H1 (cell line): ENCODE measurements at regions not wholly inside any gene's neighbourhood (a gene's known extent, or its start where the extent isn't known, plus 50 kb on each side); places are given as distances from the start of the nearest gene placed in this dataset.

ENCODE experiments used
- CTCF ChIA-PET: fragments of 300-600 bp; sonication (Branson Sonifier 250); formaldehyde crosslinking; loops from one replicate; lab custom pipeline; 2021; ENCODE audit not compliant: partially characterized antibody; lab: Charles Lee
- POLR2A ChIA-PET: fragments of 300-600 bp; sonication (Branson Sonifier 250); formaldehyde crosslinking; loops from one replicate; lab custom pipeline; 2021; ENCODE audit warnings: inconsistent platforms; ENCODE audit not compliant: partially characterized antibody; lab: Charles Lee
- DNase-seq, 2 experiments: peaks; one replicate each; pipeline versions ENCODE4 v3.0.0 to v3.0.0-alpha.2; 2010 to 2022; ENCODE audit warnings: low spot score in 2 of 2, low read depth in 1 of 2, mixed read lengths in 1 of 2
- FAIRE-seq: peaks from 2 replicates; lab custom pipeline; 2011; peaks lifted over from hg19 to GRCh38; lab: Jason Lieb, UNC
- H2AFZ ChIP-seq: 2 replicates; pipeline ENCODE4 v1.8.1; 2012; ENCODE audit warnings: low read length, inconsistent platforms
- H2AK5ac ChIP-seq: 2 replicates; pipeline ENCODE4 v1.6.1; 2013; ENCODE audit warnings: low read depth, low read length
- H2BK120ac ChIP-seq: replicated peaks from 2 replicates; pipeline ENCODE3; 2013; ENCODE audit warnings: low read depth, low read length, inconsistent platforms
- H2BK12ac ChIP-seq: 2 replicates; pipeline ENCODE4 v1.6.1; 2013; ENCODE audit warnings: low read depth, low read length
- H2BK15ac ChIP-seq: 2 replicates; pipeline ENCODE4 v1.6.1; 2013; ENCODE audit warnings: low read length
- H2BK20ac ChIP-seq: 2 replicates; pipeline ENCODE4 v1.6.1; 2013; ENCODE audit warnings: low read length
- H2BK5ac ChIP-seq: 2 replicates; pipeline ENCODE4 v1.6.1; 2013; ENCODE audit warnings: low read depth, low read length
- H3K14ac ChIP-seq: 2 replicates; pipeline ENCODE4 v1.6.1; 2013; ENCODE audit warnings: inconsistent platforms; ENCODE audit not compliant: insufficient read length
- H3K18ac ChIP-seq: 2 replicates; pipeline ENCODE4 v1.6.1; 2013; ENCODE audit warnings: low read length; ENCODE audit errors: extremely low read depth
- H3K23ac ChIP-seq: 2 replicates; pipeline ENCODE4 v1.6.1; 2013; ENCODE audit warnings: inconsistent platforms; ENCODE audit not compliant: insufficient read length
- H3K23me2 ChIP-seq: 2 replicates; pipeline ENCODE4 v1.6.1; 2013; ENCODE audit warnings: low read depth, low read length
- H3K27ac ChIP-seq: 2 replicates; pipeline ENCODE4 v1.6.1; 2011; ENCODE audit warnings: low read depth, low read length, inconsistent platforms
- H3K27me3 ChIP-seq, 4 experiments: replicated peaks in 1 of 4; 1 replicate in 1 of 4; 2 replicates in 3 of 4; pipeline versions ENCODE4 v1.6.1 to v1.8.1; 2011 to 2013; ENCODE audit warnings: low read length in 3 of 4, mild to moderate bottlenecking in 3 of 4, inconsistent platforms in 2 of 4, mixed read lengths in 2 of 4, moderate library complexity in 1 of 4; ENCODE audit not compliant: control insufficient read depth in 3 of 4, insufficient read depth in 3 of 4; ENCODE audit errors: extremely low read depth in 1 of 4
- H3K36me3 ChIP-seq, 4 experiments: 2 replicates each; pipeline versions ENCODE4 v1.6.1 to v1.8.1; 2011 to 2013; ENCODE audit warnings: mild to moderate bottlenecking in 4 of 4, low read length in 3 of 4, moderate library complexity in 2 of 4, control low read depth in 1 of 4, inconsistent platforms in 1 of 4; ENCODE audit not compliant: insufficient read depth in 4 of 4, control insufficient read depth in 2 of 4
- H3K4ac ChIP-seq: replicated peaks from 2 replicates; pipeline ENCODE3; 2013; ENCODE audit warnings: low read length, low read depth, mixed read lengths, inconsistent platforms; ENCODE audit not compliant: insufficient read length
- H3K4me1 ChIP-seq, 4 experiments: replicated peaks in 1 of 4; 1 replicate in 1 of 4; 2 replicates in 3 of 4; pipeline versions ENCODE4 v1.6.1 to v1.8.1; 2011 to 2013; ENCODE audit warnings: low read length in 3 of 4, inconsistent platforms in 2 of 4, mixed read lengths in 1 of 4; ENCODE audit not compliant: insufficient read depth in 4 of 4, control insufficient read depth in 3 of 4
- H3K4me2 ChIP-seq, 2 experiments: 2 replicates each; pipeline versions ENCODE4 v1.6.1 to v1.8.1; 2011 to 2013; ENCODE audit warnings: low read depth in 2 of 2, low read length in 2 of 2, control low read depth in 1 of 2, inconsistent platforms in 1 of 2, mild to moderate bottlenecking in 1 of 2; ENCODE audit not compliant: insufficient read depth in 1 of 2
- H3K4me3 ChIP-seq, 4 experiments: fragments of 200-600, 300-600 bp in 1 of 4; sonication (generic), shearing (Covaris generic), sonication (Bioruptor Twin) in 1 of 4; 2 replicates each; pipeline versions ENCODE4 v1.5.1 to v1.8.1; 2011 to 2016; ENCODE audit warnings: low read length in 4 of 4, low read depth in 3 of 4, control low read depth in 2 of 4, inconsistent platforms in 2 of 4, mild to moderate bottlenecking in 2 of 4, mixed read lengths in 1 of 4, moderate library complexity in 1 of 4; ENCODE audit not compliant: insufficient read depth in 2 of 4; ENCODE audit errors: extremely low read depth in 1 of 4
- H3K56ac ChIP-seq: replicated peaks from 2 replicates; pipeline ENCODE3; 2013; ENCODE audit warnings: low read depth, mild to moderate bottlenecking, mixed read lengths, low read length, inconsistent platforms; ENCODE audit not compliant: insufficient read length
- H3K79me1 ChIP-seq: 2 replicates; pipeline ENCODE4 v1.6.1; 2013; ENCODE audit warnings: low read depth, low read length, control low read depth
- H3K79me2 ChIP-seq, 2 experiments: 2 replicates each; pipeline versions ENCODE4 v1.6.1 to v1.8.1; 2012 to 2013; ENCODE audit warnings: low read length in 2 of 2, mild to moderate bottlenecking in 2 of 2, inconsistent platforms in 1 of 2; ENCODE audit not compliant: insufficient read depth in 2 of 2, control insufficient read depth in 1 of 2
- H3K9ac ChIP-seq, 4 experiments: replicated peaks in 1 of 4; 1 replicate in 1 of 4; 2 replicates in 3 of 4; pipeline versions ENCODE4 v1.6.1 to v1.8.1; 2011 to 2013; ENCODE audit warnings: low read depth in 3 of 4, low read length in 3 of 4, control low read depth in 2 of 4, mild to moderate bottlenecking in 2 of 4, moderate library complexity in 2 of 4, inconsistent platforms in 1 of 4; ENCODE audit errors: extremely low read depth in 1 of 4
- H3K9me3 ChIP-seq, 2 experiments: 2 replicates each; pipeline versions ENCODE4 v1.6.1 to v1.8.1; 2012 to 2013; ENCODE audit warnings: mild to moderate bottlenecking in 2 of 2, moderate library complexity in 2 of 2, control low read depth in 1 of 2, inconsistent platforms in 1 of 2, low read depth in 1 of 2, low read length in 1 of 2, mixed read lengths in 1 of 2; ENCODE audit not compliant: insufficient read depth in 2 of 2
- H4K20me1 ChIP-seq, 2 experiments: replicated peaks in 1 of 2; 2 replicates each; pipeline versions ENCODE3 to v1.8.1; 2011 to 2013; ENCODE audit warnings: inconsistent platforms in 2 of 2, low read length in 2 of 2, mild to moderate bottlenecking in 1 of 2; ENCODE audit not compliant: insufficient read depth in 2 of 2, control insufficient read depth in 1 of 2
- H4K5ac ChIP-seq: 2 replicates; pipeline ENCODE4 v1.6.1; 2013; ENCODE audit warnings: low read length, low read depth, mixed read lengths, inconsistent platforms; ENCODE audit not compliant: insufficient read length
- H4K8ac ChIP-seq: 2 replicates; pipeline ENCODE4 v1.8.0; 2013; ENCODE audit warnings: mild to moderate bottlenecking, moderate library complexity, low read length, inconsistent platforms; ENCODE audit not compliant: insufficient read depth; ENCODE audit errors: extremely low read depth
- H4K91ac ChIP-seq: replicated peaks from 2 replicates; pipeline ENCODE3; 2013; ENCODE audit warnings: low read length, mixed read lengths, inconsistent platforms; ENCODE audit not compliant: insufficient read length
- CTBP2 ChIP-seq: IDR thresholded peaks from 2 replicates; pipeline ENCODE4 v1.7.0; 2011; ENCODE audit warnings: borderline replicate concordance, mild to moderate bottlenecking, moderate library complexity, mixed read lengths, low read length; ENCODE audit not compliant: insufficient read depth, insufficient read length
- PHF8 ChIP-seq: fragments of 200-600 bp; sonication (generic); conservative IDR thresholded peaks from 2 replicates; pipeline ENCODE4 v1.7.1; 2012; ENCODE audit warnings: low read depth, mild to moderate bottlenecking, inconsistent platforms, low read length, moderate library complexity
- POU5F1 ChIP-seq: IDR thresholded peaks from 2 replicates; pipeline ENCODE4 v1.6.1; 2011; ENCODE audit warnings: low read depth, mild to moderate bottlenecking, low read length, moderate library complexity
- RNF2 ChIP-seq: fragments of 200-900, 300-1000 bp; sonication (generic); IDR thresholded peaks from 2 replicates; pipeline ENCODE4 v1.7.1; 2016; ENCODE audit warnings: borderline replicate concordance, low read depth, mild to moderate bottlenecking, antibody characterized with exemption, low read length; ENCODE audit not compliant: poor library complexity, severe bottlenecking; ENCODE audit errors: missing control alignments
- TAF1 ChIP-seq: IDR thresholded peaks from 2 replicates; pipeline ENCODE4 v1.6.1; 2011; ENCODE audit warnings: mild to moderate bottlenecking, low read depth, low read length
- TBP ChIP-seq: IDR thresholded peaks from 2 replicates; pipeline ENCODE4 v1.6.1; 2011; ENCODE audit warnings: low read depth, low read length, improper control_type of control experiment
- YY1 ChIP-seq: IDR thresholded peaks from 2 replicates; pipeline ENCODE4 v1.6.1; 2011; ENCODE audit warnings: low read depth, mild to moderate bottlenecking, low read length
- ZNF274 ChIP-seq: IDR thresholded peaks from 2 replicates; pipeline ENCODE4 v1.7.0; 2012; ENCODE audit warnings: low read length, borderline replicate concordance; ENCODE audit errors: extremely low read depth
- WGBS, 2 experiments: shearing (Covaris generic) in 1 of 2; methylation state at CpG; one replicate each; pipeline versions ENCODE4 v1.1.6 to v1.1.7; 2013 to 2015; ENCODE audit warnings: low lambda C conversion rate in 2 of 2, mixed read lengths in 2 of 2, inconsistent platforms in 1 of 2, low coverage in 1 of 2, missing lambda C conversion rate in 1 of 2; ENCODE audit not compliant: insufficient replicate concordance in 2 of 2, insufficient coverage in 1 of 2, insufficient read length in 1 of 2; ENCODE audit errors: extremely low coverage in 1 of 2, missing lambda C conversion rate in 1 of 2; 5-methylcytosine and 5-hydroxymethylcytosine counted together
- TF ChIP-seq, protein P1 (sequence below): IDR thresholded peaks from 2 replicates; pipeline ENCODE4 v1.6.1; 2011; ENCODE audit warnings: low read length, improper control_type of control experiment
- TF ChIP-seq, protein P2 (sequence below): IDR thresholded peaks from 2 replicates; pipeline ENCODE4 v1.6.1; 2012; ENCODE audit warnings: inconsistent platforms
- TF ChIP-seq, protein P3 (sequence below): IDR thresholded peaks from 2 replicates; pipeline ENCODE4 v1.6.1; 2012; ENCODE audit warnings: low read length, inconsistent platforms

DNA sequence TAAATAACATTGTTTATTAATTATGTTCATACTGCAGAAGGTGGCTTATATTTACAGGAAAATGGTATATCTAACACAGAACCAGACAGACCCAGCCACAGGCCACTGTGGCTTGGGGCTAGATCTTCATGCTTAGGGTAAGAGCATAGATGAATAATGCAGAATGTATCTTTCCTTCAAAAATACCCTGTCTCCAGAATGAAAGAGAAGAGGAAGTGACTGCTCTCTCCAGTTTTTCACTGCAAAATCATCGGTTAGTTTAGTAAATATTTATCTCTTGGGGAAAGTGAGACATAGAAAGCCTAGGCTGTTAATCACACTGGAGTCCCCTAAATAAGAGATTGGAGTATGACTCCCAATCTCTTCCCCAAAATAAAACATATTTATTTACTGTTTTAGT lies 453.7 kb downstream of the NAV3 start:
- Histone ChIP-seq H3K23ac (no peak overlapping the region), H3K27me3 (no peaks in the 10 kb centered on the region), H3K9ac (no peak overlapping the region), H3K79me1 (no peaks in the 10 kb centered on the region), H4K20me1 (no peaks in the 10 kb centered on the region), H2BK15ac (no peak overlapping the region), H3K9me3 (no peaks in the 10 kb centered on the region), H2BK5ac (no peak overlapping the region), H2BK20ac (no peak overlapping the region), H4K5ac (no peak overlapping the region), H4K91ac (no peak overlapping the region), H4K8ac (no peak overlapping the region), H3K4me1 (peaks cover 0 to 3% (median 0%) of the 10 kb centered on the region in 4 experiments; a peak in 1 of 7 replicates), H2AFZ (no peak overlapping the region), H2BK12ac (no peak overlapping the region), H3K18ac (no peak overlapping the region), H3K56ac (no peak overlapping the region), H3K4me3 (no peak overlapping the region), H3K36me3 (no peaks in the 10 kb centered on the region), H3K4me2 (no peak overlapping the region), H3K23me2 (no peaks in the 10 kb centered on the region), H2AK5ac (no peak overlapping the region), H3K79me2 (no peaks in the 10 kb centered on the region), H3K4ac (no peak overlapping the region), H2BK120ac (no peak overlapping the region), H3K14ac (no peak overlapping the region), H3K27ac (no peak overlapping the region)
- POLR2A ChIA-PET = no interaction called here
- CTCF ChIA-PET = no interaction called here
- DNase-seq (no peak), FAIRE-seq (no peak)
- WGBS, 2 experiments = 95% methylated on average over 1 of the region's 1 CpG; no CpG with 5 or more reads in 1 of the 2 experiments
- TF ChIP-seq POU5F1 (no peak), CTBP2 (no peak), YY1 (no peak), ZNF274 (no peak), TAF1 (no peak), RNF2 (no peak), PHF8 (no peak), TBP (no peak)
- TF ChIP-seq, protein P1, sequence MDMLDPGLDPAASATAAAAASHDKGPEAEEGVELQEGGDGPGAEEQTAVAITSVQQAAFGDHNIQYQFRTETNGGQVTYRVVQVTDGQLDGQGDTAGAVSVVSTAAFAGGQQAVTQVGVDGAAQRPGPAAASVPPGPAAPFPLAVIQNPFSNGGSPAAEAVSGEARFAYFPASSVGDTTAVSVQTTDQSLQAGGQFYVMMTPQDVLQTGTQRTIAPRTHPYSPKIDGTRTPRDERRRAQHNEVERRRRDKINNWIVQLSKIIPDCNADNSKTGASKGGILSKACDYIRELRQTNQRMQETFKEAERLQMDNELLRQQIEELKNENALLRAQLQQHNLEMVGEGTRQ = no peak
- TF ChIP-seq, protein P2, sequence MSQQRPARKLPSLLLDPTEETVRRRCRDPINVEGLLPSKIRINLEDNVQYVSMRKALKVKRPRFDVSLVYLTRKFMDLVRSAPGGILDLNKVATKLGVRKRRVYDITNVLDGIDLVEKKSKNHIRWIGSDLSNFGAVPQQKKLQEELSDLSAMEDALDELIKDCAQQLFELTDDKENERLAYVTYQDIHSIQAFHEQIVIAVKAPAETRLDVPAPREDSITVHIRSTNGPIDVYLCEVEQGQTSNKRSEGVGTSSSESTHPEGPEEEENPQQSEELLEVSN = no peak
- TF ChIP-seq, protein P3, sequence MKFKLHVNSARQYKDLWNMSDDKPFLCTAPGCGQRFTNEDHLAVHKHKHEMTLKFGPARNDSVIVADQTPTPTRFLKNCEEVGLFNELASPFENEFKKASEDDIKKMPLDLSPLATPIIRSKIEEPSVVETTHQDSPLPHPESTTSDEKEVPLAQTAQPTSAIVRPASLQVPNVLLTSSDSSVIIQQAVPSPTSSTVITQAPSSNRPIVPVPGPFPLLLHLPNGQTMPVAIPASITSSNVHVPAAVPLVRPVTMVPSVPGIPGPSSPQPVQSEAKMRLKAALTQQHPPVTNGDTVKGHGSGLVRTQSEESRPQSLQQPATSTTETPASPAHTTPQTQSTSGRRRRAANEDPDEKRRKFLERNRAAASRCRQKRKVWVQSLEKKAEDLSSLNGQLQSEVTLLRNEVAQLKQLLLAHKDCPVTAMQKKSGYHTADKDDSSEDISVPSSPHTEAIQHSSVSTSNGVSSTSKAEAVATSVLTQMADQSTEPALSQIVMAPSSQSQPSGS = no peak
